Endothelial cell of umbilical vein (primary cell): ENCODE measurements at regions not wholly inside any gene's neighbourhood (a gene's known extent, or its start where the extent isn't known, plus 50 kb on each side); places are given as distances from the start of the nearest gene placed in this dataset.

Experiments
- CTCF ChIP-seq, 2 donors: IDR thresholded peaks; 1 replicate in 1 of 2; 2 replicates in 1 of 2; pipeline ENCODE4 v1.5.1; 2011; ENCODE audit warnings: low read length in 2 of 2, mild to moderate bottlenecking in 2 of 2, moderate library complexity in 2 of 2, control low read depth in 1 of 2, inconsistent platforms in 1 of 2, low read depth in 1 of 2; ENCODE audit not compliant: insufficient read depth in 1 of 2; ENCODE audit errors: extremely low read depth in 1 of 2
- EZH2 ChIP-seq: IDR thresholded peaks from 2 replicates; pipeline ENCODE4 v1.6.1; 2012; ENCODE audit warnings: borderline replicate concordance, low read depth, mild to moderate bottlenecking, moderate library complexity, low read length, inconsistent platforms; ENCODE audit not compliant: severe bottlenecking
- POLR2AphosphoS5 ChIP-seq: IDR thresholded peaks from 2 replicates; pipeline ENCODE4 v1.6.1; 2012; ENCODE audit warnings: low read depth, mild to moderate bottlenecking, control low read depth, low read length, moderate library complexity; ENCODE audit not compliant: insufficient read depth

DNA sequence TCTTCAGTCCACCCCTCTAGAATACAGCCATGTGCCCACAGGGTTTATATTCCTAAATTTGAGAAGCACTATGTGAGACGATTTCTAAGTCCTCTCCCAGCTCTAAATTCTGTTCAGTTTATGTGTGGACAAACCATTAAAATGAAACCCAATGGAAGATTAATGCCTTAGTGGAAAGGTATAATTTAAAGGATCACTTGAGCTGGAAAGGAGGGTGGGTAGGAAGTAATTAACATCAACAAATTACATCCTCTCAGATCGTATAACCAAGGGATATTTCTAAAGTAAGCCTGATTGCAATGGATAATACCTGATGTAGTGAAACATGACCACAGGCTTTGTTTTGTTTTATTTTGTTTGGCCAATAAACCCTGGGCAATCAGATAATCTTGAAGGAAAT is 511.0 kb upstream of the COBL start:
- no peak for TF ChIP-seq CTCF (IDR thresholded peaks at IDR 0.05; ENCODE audit: extremely low read depth in 1 of 2, insufficient read depth in 1 of 2, low read depth in 1 of 2, low read length in 2 of 2)
- no peak for TF ChIP-seq POLR2AphosphoS5
- no peak for TF ChIP-seq EZH2
